HFF-Myc (cell line): ENCODE measurements at regions not wholly inside any gene's neighbourhood (a gene's known extent, or its start where the extent isn't known, plus 50 kb on each side); places are given as distances from the start of the nearest gene placed in this dataset.

Source experiments
- DNase-seq: peaks from one replicate; pipeline ENCODE4 v3.0.0-alpha.2; 2011; ENCODE audit warnings: low read depth; ENCODE audit errors: extremely low read depth
- H3K4me3 ChIP-seq: replicated peaks from 2 replicates; pipeline ENCODE4 v1.5.1; 2011; ENCODE audit warnings: low read depth, mild to moderate bottlenecking, control low read depth, low read length
- CTCF ChIP-seq: IDR thresholded peaks from 2 replicates; pipeline ENCODE4 v1.5.1; 2012; ENCODE audit warnings: mild to moderate bottlenecking, low read depth, low read length, control low read depth; ENCODE audit errors: missing control alignments

GRCh38 chr6:132168961-132169360 is 217.8 kb upstream of the CCN2 start:
- no peak for DNase-seq
- H3K4me3 ChIP-seq: no peak overlapping the region
- no peak for TF ChIP-seq CTCF

DNA sequence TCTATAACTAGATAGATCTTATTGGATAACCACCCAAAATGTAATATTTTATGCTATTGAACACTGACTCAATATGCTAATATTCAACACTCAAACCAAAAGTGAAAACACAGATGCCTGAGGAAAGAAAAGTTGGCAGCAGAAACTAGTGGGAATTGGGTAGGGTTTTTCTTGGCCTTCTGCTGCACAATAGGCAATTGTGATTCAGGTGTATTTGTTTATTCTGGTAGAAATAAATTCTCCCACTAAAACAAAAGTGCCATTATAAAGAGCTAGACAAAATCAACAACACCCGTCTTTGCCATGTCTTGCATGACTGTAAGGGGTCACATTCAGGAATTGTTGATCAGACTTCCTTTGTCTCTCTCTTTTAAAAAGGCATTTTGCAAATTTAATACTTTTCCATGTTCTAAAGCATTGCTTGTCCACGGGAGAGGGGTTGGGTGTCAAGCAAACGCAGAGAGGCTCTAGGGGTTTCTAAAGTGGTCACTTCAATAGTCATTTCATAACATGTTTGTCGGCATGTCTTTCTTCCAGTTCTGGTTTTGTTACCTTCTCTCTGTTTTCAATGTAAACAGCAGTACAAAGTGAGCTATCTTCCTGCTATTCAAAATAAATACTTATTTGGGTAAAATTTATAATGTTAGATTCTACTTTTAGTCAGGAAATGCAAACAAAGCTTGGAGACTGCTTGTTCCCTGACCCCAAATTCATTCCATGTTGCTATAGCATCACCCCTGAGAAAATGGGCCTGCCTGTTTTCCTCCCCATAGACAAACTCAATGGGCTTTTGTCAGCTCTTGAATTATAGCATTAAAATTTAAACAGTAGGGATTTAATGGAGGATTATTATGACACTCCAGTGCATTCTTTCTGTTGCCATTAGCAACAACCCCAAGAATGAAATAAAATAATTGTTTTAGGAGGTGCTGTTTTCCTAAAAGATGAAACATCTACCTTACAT is 217.0 kb upstream of the CCN2 start:
- no peak overlapping the region for H3K4me3 ChIP-seq
- TF ChIP-seq CTCF: no peak
- DNase-seq: no peak

DNA sequence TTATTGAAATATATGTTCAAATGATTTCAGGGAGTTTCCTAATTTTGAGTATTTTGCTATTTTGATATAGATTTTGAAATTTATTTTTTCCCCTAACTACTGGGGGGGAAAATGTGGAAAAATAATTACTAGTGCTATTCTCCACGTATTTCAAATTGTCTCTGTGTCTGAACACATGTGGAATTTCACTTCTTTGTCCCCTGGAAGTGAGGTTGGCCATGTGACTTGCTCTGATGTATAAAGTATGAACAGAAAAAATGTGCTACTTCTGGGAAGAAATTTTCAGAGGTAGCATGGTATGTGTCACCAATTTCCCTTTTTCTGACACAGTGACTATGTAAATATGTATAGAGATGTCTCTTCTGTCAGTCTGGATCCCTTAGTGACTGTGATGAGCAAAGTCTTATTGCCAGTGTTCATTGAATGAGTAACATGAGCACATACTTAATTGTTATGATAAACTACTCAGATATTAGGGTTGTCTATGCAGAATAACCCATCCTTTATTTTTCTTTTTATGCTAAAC is 215.4 kb upstream of the CCN2 start:
- TF ChIP-seq CTCF: no peak
- no peak overlapping the region for H3K4me3 ChIP-seq
- DNase-seq: no peak

DNA sequence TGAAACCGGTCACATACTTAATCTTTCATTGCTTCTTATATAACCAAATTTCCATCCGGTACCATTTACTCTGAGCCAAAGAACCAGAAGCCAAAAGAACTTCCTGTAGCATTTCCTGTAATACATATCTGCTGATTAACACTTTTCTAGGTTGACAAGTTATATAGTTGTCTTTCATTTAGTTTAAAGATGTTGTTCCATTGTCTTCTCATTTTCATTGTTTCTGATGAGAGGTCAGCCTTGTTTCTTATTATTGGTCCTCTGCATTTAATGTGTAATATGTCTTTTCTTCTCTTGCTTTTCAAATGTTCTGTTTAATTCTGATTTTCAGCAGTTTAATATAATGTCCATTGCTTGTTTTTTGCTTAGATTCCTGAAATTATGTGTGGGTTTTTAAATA is 214.5 kb upstream of the CCN2 start:
- TF ChIP-seq CTCF: no peak

DNA sequence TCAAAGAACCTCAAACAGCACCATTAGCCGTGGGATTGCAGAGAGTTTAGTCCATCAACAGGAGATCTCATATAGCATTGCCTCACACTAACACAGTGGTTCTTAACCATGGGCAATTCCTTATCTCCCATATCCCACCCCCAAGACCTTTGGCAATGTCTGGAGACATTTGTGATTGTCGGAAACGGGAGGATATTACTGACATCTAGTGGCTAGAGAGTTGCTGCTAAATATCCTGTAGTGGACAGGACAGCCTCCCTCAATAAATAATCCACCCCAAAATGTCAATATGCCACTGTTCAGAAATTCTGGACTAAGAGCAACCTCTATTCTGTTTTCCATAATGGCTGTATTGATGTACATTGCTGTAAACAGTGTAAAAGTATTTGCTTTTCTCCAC is 210.1 kb upstream of the CCN2 start:
- H3K4me3 ChIP-seq: no peak overlapping the region
- DNase-seq: peak; percentile 32
- TF ChIP-seq CTCF: peak; percentile 57

More for the DNA sequence above, 214.5 kb upstream of the CCN2 start:
- H3K4me3 ChIP-seq: no peak overlapping the region
- no peak for DNase-seq

GRCh38 chr6:132153221-132153898 is 202.2 kb upstream of the CCN2 start:
- TF ChIP-seq CTCF: no peak
- H3K4me3 ChIP-seq: no peak overlapping the region
- peak; percentile 88 for DNase-seq
